PC-3 (cell line): ENCODE measurements at regions not wholly inside any gene's neighbourhood (a gene's known extent, or its start where the extent isn't known, plus 50 kb on each side); places are given as distances from the start of the nearest gene placed in this dataset.

Experiments
- ATAC-seq: fragments of 200-7000 bp; cut with Tn5 transposase; 2 replicates; pipeline ENCODE4 v1.9.1; 2020; ENCODE audit warnings: mild to moderate bottlenecking, moderate library complexity
- BruUV-seq: library from RNA; stranded (reverse); fragments of 400-500 nt; replicated peaks from 2 replicates; lab custom pipeline; 2021; lab: Mats Ljungman, UMichigan
- CTCF ChIA-PET: fragments of 300-600 bp; sonication (Branson Sonifier 250); formaldehyde crosslinking; loops from one replicate; lab custom pipeline; 2022; ENCODE audit warnings: antibody characterized with exemption; lab: Charles Lee
- POLR2A ChIA-PET: fragments of 300-600 bp; sonication (Branson Sonifier 250); formaldehyde crosslinking; loops from one replicate; lab custom pipeline; 2022; ENCODE audit warnings: antibody characterized with exemption; ENCODE audit not compliant: unreplicated experiment; lab: Charles Lee
- DNase-seq: peaks from one replicate; pipeline ENCODE4 v3.0.0-alpha.2; 2015
- H2AFZ ChIP-seq: fragments of 300-600 bp; sonication (generic); 2 replicates; pipeline ENCODE4 v1.6.0; 2016; ENCODE audit warnings: antibody characterized with exemption, low read length
- H3F3A ChIP-seq: fragments of 300-600 bp; sonication (generic); one replicate; pipeline ENCODE4 v1.6.0; 2017; ENCODE audit warnings: antibody characterized with exemption, low read length, control low read depth, mild to moderate bottlenecking; ENCODE audit not compliant: unreplicated experiment
- H3K27ac ChIP-seq: fragments of 300-600 bp; sonication (generic); 2 replicates; pipeline ENCODE4 v1.5.1; 2016; ENCODE audit warnings: mild to moderate bottlenecking, low read length
- H3K27me3 ChIP-seq: fragments of 300-600 bp; sonication (generic); 2 replicates; pipeline ENCODE4 v1.6.1; 2016; ENCODE audit warnings: low read length, mixed read lengths
- H3K36me3 ChIP-seq: fragments of 300-600 bp; sonication (generic); 2 replicates; pipeline ENCODE4 v1.6.1; 2016; ENCODE audit warnings: low read depth, mixed run types, low read length, mixed read lengths
- H3K4me1 ChIP-seq: fragments of 300-600 bp; sonication (generic); 2 replicates; pipeline ENCODE4 v1.5.1; 2016; ENCODE audit warnings: low read length; ENCODE audit not compliant: insufficient read depth
- H3K4me2 ChIP-seq: fragments of 300-600 bp; sonication (generic); 2 replicates; pipeline ENCODE4 v1.6.0; 2016; ENCODE audit warnings: low read length
- H3K4me3 ChIP-seq: fragments of 300-600 bp; sonication (generic); 2 replicates; pipeline ENCODE4 v1.5.1; 2016; ENCODE audit warnings: mild to moderate bottlenecking, low read length, mixed read lengths
- H3K79me2 ChIP-seq: fragments of 300-600 bp; sonication (generic); 2 replicates; pipeline ENCODE4 v1.6.1; 2017; ENCODE audit warnings: low read length, mixed read lengths
- H3K9ac ChIP-seq: fragments of 300-600 bp; sonication (generic); 2 replicates; pipeline ENCODE4 v1.6.0; 2016; ENCODE audit warnings: mild to moderate bottlenecking, low read length
- H3K9me2 ChIP-seq: fragments of 300-600 bp; sonication (generic); replicated peaks from 2 replicates; pipeline ENCODE4 v1.6.1; 2016; ENCODE audit warnings: mixed run types, low read length, mixed read lengths
- H3K9me3 ChIP-seq: fragments of 300-600 bp; sonication (generic); 2 replicates; pipeline ENCODE4 v1.6.1; 2016; ENCODE audit warnings: low read length, mixed read lengths
- H4K20me1 ChIP-seq: fragments of 300-600 bp; sonication (generic); 2 replicates; pipeline ENCODE4 v1.6.1; 2016; ENCODE audit warnings: low read length, mixed read lengths
- EZH2 ChIP-seq: fragments of 300-600 bp; sonication (generic); IDR thresholded peaks from one replicate; pipeline ENCODE4 v1.6.1; 2017; ENCODE audit warnings: antibody characterized with exemption, mild to moderate bottlenecking, low read length; ENCODE audit not compliant: unreplicated experiment
- EZH2phosphoT487 ChIP-seq: fragments of 300-600 bp; sonication (generic); IDR thresholded peaks from 2 replicates; pipeline ENCODE4 v1.6.1; 2018; ENCODE audit warnings: mild to moderate bottlenecking, antibody characterized with exemption, low read length, borderline replicate concordance
- intact Hi-C: fragments of 100-400 bp; cut with micrococcal nuclease; formaldehyde crosslinking; loops from 2 replicates; pipeline ENCODE4 v1.9.0; 2023
- TF ChIP-seq, protein P1 (sequence below): fragments of 300-600 bp; sonication (generic); conservative IDR thresholded peaks from 2 replicates; pipeline ENCODE4 v1.5.1; 2017; ENCODE audit warnings: antibody characterized with exemption, low read depth, mild to moderate bottlenecking, low read length

DNA sequence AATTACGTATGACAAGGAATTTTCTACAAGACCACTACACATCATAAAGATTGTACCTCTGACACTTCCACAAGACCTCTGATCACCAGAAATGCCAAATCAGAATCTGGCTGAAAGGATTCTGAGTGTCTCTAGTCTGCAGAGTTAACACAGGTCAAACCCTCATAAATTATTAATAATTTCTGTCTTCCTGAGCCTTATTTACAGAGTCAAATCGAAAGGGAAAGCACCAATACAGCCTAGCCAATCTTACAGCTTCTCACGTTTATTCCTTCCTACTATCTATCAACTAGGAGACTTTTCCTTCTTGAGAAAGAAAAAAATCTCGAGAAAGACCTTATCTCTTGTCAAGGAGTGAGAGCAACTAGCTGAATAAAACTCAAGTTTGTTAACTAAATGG is 2151.6 kb downstream of the MRPL39 start:
- intact Hi-C loops = no loop called here
- Histone ChIP-seq H4K20me1 (no peaks in the 10 kb centered on the region), H3K27me3 (no peaks in the 10 kb centered on the region), H3F3A (no peaks in the 10 kb centered on the region), H3K4me3 (no peak overlapping the region), H3K79me2 (no peaks in the 10 kb centered on the region), H3K4me2 (no peak overlapping the region), H3K27ac (no peak overlapping the region), H3K36me3 (no peaks in the 10 kb centered on the region), H2AFZ (0 out of 2 replicates have a peak overlapping the region, but pooled peaks have one; percentile 25), H3K9me2 (no peaks in the 10 kb centered on the region), H3K9ac (no peak overlapping the region), H3K9me3 (no peaks in the 10 kb centered on the region), H3K4me1 (no peaks in the 10 kb centered on the region)
- no peak for DNase-seq
- TF ChIP-seq EZH2 = no peak
- TF ChIP-seq, protein P1, sequence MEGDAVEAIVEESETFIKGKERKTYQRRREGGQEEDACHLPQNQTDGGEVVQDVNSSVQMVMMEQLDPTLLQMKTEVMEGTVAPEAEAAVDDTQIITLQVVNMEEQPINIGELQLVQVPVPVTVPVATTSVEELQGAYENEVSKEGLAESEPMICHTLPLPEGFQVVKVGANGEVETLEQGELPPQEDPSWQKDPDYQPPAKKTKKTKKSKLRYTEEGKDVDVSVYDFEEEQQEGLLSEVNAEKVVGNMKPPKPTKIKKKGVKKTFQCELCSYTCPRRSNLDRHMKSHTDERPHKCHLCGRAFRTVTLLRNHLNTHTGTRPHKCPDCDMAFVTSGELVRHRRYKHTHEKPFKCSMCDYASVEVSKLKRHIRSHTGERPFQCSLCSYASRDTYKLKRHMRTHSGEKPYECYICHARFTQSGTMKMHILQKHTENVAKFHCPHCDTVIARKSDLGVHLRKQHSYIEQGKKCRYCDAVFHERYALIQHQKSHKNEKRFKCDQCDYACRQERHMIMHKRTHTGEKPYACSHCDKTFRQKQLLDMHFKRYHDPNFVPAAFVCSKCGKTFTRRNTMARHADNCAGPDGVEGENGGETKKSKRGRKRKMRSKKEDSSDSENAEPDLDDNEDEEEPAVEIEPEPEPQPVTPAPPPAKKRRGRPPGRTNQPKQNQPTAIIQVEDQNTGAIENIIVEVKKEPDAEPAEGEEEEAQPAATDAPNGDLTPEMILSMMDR = no peak
- no peak for TF ChIP-seq EZH2phosphoT487
- ChIA-PET POLR2A (interaction anchor here (0.6 kb wide), 1 partner anchor 141 kb away, joined by 4 read pairs; no protein-coding TSS in a partner anchor), CTCF (no interaction called here)
- ATAC-seq = no peak
- BruUV-seq = no TSS peak

DNA sequence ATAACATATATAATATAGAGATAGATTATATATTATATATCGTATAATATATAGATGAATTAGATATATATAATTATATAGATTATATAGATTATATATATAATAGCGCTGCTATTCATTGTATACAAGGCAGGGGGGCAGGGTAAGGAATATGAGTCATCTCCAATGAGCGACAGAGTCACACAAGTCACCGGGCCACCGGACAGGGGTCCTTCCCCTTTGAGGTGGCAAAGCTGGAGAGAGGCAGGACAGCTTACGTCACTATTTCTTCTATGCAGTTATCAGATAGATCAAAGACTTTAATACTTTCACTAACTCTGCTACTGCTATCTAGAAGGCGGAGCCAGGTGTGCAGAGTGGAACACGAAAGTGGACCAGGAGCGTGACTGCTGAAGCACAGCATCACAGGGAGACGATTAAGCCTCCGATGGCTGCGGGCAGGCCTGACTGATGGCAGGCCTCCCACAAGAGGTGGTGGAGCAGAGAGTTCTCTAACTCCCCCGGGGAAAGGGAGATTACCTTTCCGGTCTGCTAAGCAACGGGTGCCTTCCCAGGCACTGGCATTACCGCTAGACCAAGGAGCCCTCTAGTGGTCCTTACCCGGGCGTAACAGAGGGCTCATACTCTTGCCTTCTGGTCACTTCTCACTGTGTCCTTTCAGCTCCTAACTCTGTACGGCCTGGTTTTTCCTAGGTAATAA is 2154.7 kb downstream of the MRPL39 start:
- intact Hi-C loops = no loop called here
- Histone ChIP-seq H3F3A (no peaks in the 10 kb centered on the region), H2AFZ (no peak overlapping the region), H3K27ac (no peak overlapping the region), H3K4me2 (no peak overlapping the region), H4K20me1 (no peaks in the 10 kb centered on the region), H3K36me3 (no peaks in the 10 kb centered on the region), H3K79me2 (no peaks in the 10 kb centered on the region), H3K27me3 (no peaks in the 10 kb centered on the region), H3K4me3 (no peak overlapping the region), H3K9me2 (no peaks in the 10 kb centered on the region), H3K4me1 (no peaks in the 10 kb centered on the region), H3K9me3 (no peaks in the 10 kb centered on the region), H3K9ac (no peak overlapping the region)
- ATAC-seq (no peak), DNase-seq (peak; percentile 13)
- CTCF ChIA-PET = no interaction called here
- POLR2A ChIA-PET = no interaction called here
- BruUV-seq = no TSS peak
- TF ChIP-seq EZH2phosphoT487 (no peak), EZH2 (no peak)
- TF ChIP-seq, protein P1 = peak; percentile 31; the same call in 1 of the 2 replicates

DNA sequence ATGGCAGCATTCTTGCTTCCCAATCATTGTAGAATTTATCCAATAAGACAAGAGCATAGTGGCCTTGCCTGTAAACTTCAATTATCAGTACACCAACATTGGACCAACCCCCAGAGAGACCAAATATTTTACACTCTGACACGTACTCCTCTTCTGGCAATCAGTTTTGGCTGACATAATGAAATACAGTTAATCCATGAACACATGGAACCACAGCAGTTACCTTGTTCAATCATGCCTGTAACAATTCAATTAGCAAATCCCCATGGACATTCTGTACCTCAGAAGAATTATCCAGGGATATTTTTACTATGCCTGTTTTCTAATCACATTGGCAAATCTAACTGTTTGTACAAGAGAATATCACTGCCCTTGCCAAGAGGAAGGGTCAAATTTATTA is 2162.0 kb downstream of the MRPL39 start:
- TF ChIP-seq EZH2phosphoT487 (no peak), EZH2 (no peak)
- TF ChIP-seq, protein P1 = no peak
- Histone ChIP-seq H3K36me3 (no peaks in the 10 kb centered on the region), H3K9ac (no peak overlapping the region), H3K9me3 (no peaks in the 10 kb centered on the region), H3F3A (no peaks in the 10 kb centered on the region), H3K4me3 (no peak overlapping the region), H3K4me2 (no peak overlapping the region), H4K20me1 (no peaks in the 10 kb centered on the region), H3K4me1 (no peaks in the 10 kb centered on the region), H3K79me2 (no peaks in the 10 kb centered on the region), H3K27me3 (no peaks in the 10 kb centered on the region), H3K27ac (no peak overlapping the region), H3K9me2 (no peaks in the 10 kb centered on the region), H2AFZ (0 out of 2 replicates have a peak overlapping the region, but pooled peaks have one; percentile 23)
- ATAC-seq (no peak), DNase-seq (no peak)
- no TSS peak for BruUV-seq
- POLR2A ChIA-PET = no interaction called here
- CTCF ChIA-PET = no interaction called here
- intact Hi-C loops = no loop called here
